ENCODE measurements at regions not wholly inside any gene's neighbourhood (a gene's known extent, or its start where the extent isn't known, plus 50 kb on each side); places are given as distances from the start of the nearest gene placed in this dataset.

GRCh38 chr14:34120185-34120977 lies 169.5 kb upstream of the EGLN3 start:
- no peak for DNase-seq

- DNase-seq = no peak
Observed at GRCh38 chr14:34119107-34119858, 168.4 kb upstream of the EGLN3 start.

GRCh38 chr14:34113991-34114390 lies 163.1 kb upstream of the EGLN3 start:
- DNase-seq = no peak

GRCh38 chr14:34113005-34113511 lies 162.2 kb upstream of the EGLN3 start:
- no peak for DNase-seq

- no peak for DNase-seq
Observed at GRCh38 chr14:34111953-34112352, 161.1 kb upstream of the EGLN3 start.

- DNase-seq = no peak
Observed at GRCh38 chr14:34111505-34111904, 160.6 kb upstream of the EGLN3 start.

GRCh38 chr14:34110531-34110930 lies 159.7 kb upstream of the EGLN3 start:
- DNase-seq = no peak

- DNase-seq = no peak
Observed at GRCh38 chr14:34107441-34107840, 156.6 kb upstream of the EGLN3 start.

- DNase-seq = no peak
Observed at GRCh38 chr14:34106310-34106709, 155.4 kb upstream of the EGLN3 start.

- DNase-seq = no peak
Observed at GRCh38 chr14:34104489-34105397, 153.9 kb upstream of the EGLN3 start.

GRCh38 chr14:34103176-34103575 lies 152.3 kb upstream of the EGLN3 start:
- DNase-seq = no peak

GRCh38 chr14:34099635-34100034 lies 148.8 kb upstream of the EGLN3 start:
- no peak for DNase-seq

GRCh38 chr14:34098985-34099349 lies 148.1 kb upstream of the EGLN3 start:
- DNase-seq = no peak

GRCh38 chr14:34098045-34098984 lies 147.4 kb upstream of the EGLN3 start:
- no peak for DNase-seq

- DNase-seq = no peak
Observed at GRCh38 chr14:34097644-34098043, 146.8 kb upstream of the EGLN3 start.

- DNase-seq = no peak
Observed at GRCh38 chr14:34094384-34094783, 143.5 kb upstream of the EGLN3 start.

- no peak for DNase-seq
Observed at GRCh38 chr14:34093883-34094282, 143.0 kb upstream of the EGLN3 start.

- no peak for DNase-seq
Observed at GRCh38 chr14:34090451-34090850, 139.6 kb upstream of the EGLN3 start.

GRCh38 chr14:34088914-34089313 lies 138.0 kb upstream of the EGLN3 start:
- DNase-seq = no peak

GRCh38 chr14:34087571-34087970 lies 136.7 kb upstream of the EGLN3 start:
- no peak for DNase-seq

- no peak for DNase-seq
Observed at GRCh38 chr14:34086223-34086757, 135.4 kb upstream of the EGLN3 start.

GRCh38 chr14:34085695-34086094 lies 134.8 kb upstream of the EGLN3 start:
- no peak for DNase-seq
